WTC11 (cell line): ENCODE measurements at regions not wholly inside any gene's neighbourhood (a gene's known extent, or its start where the extent isn't known, plus 50 kb on each side); places are given as distances from the start of the nearest gene placed in this dataset.

Experiments used
- ATAC-seq: fragments of 200-7000 bp; cut with Tn5 transposase; 2 replicates; pipeline ENCODE4 v1.10.0; 2021; ENCODE audit warnings: mild to moderate bottlenecking, moderate library complexity
- CTCF ChIA-PET: fragments of 300-600 bp; sonication (Branson Sonifier 250); formaldehyde crosslinking; loops from one replicate; lab custom pipeline; 2021; ENCODE audit warnings: antibody characterized with exemption; lab: Charles Lee
- POLR2A ChIA-PET: fragments of 350-600 bp; sonication (Branson Sonifier 250); formaldehyde crosslinking; loops from one replicate; lab custom pipeline; 2021; ENCODE audit warnings: antibody characterized with exemption; lab: Charles Lee
- DNase-seq: peaks from one replicate; pipeline ENCODE4 v3.0.0; 2021; ENCODE audit warnings: low spot score
- H3K27ac Mint-ChIP-seq: 2 replicates; pipeline ENCODE4 v1.8.0; 2021; ENCODE audit warnings: mixed read lengths
- H3K27me3 Mint-ChIP-seq: 2 replicates; pipeline ENCODE4 v1.8.0; 2021; ENCODE audit warnings: low read depth, mild to moderate bottlenecking, moderate library complexity, mixed read lengths
- H3K36me3 Mint-ChIP-seq: 2 replicates; pipeline ENCODE4 v1.8.0; 2021; ENCODE audit warnings: mixed read lengths
- H3K4me1 Mint-ChIP-seq: 2 replicates; pipeline ENCODE4 v1.8.0; 2022; ENCODE audit warnings: mixed read lengths
- H3K4me3 Mint-ChIP-seq: 2 replicates; pipeline ENCODE4 v1.8.0; 2021; ENCODE audit warnings: mild to moderate bottlenecking, moderate library complexity, mixed read lengths
- H3K9me3 Mint-ChIP-seq: 2 replicates; pipeline ENCODE4 v1.8.0; 2021; ENCODE audit warnings: mixed read lengths
- CBFB ChIP-seq: sonication (generic); formaldehyde crosslinking; IDR thresholded peaks from 2 replicates; pipeline ENCODE4 v1.8.1; 2022; ENCODE audit warnings: mild to moderate bottlenecking, low read depth, missing genetic modification reagents
- CREM ChIP-seq: sonication (generic); formaldehyde crosslinking; IDR thresholded peaks from 2 replicates; pipeline ENCODE4 v1.8.1; 2022; ENCODE audit warnings: mild to moderate bottlenecking, missing genetic modification reagents, moderate library complexity
- FOXJ3 ChIP-seq: sonication (generic); formaldehyde crosslinking; IDR thresholded peaks from 2 replicates; pipeline ENCODE4 v1.9.0; 2021; ENCODE audit warnings: missing genetic modification reagents, mild to moderate bottlenecking, borderline replicate concordance
- GRHL2 ChIP-seq: fragments of 250-450 bp; sonication (Bioruptor Pico); IDR thresholded peaks from 2 replicates; pipeline ENCODE4 v1.8.0; 2022; ENCODE audit warnings: mild to moderate bottlenecking, moderate library complexity; ENCODE audit not compliant: insufficient replicate concordance, severe bottlenecking
- TCF7 ChIP-seq: sonication (generic); formaldehyde crosslinking; IDR thresholded peaks from 2 replicates; pipeline ENCODE4 v1.8.0; 2022; ENCODE audit warnings: mild to moderate bottlenecking, low read depth, missing genetic modification reagents, moderate library complexity
- TEAD4 ChIP-seq: sonication (generic); formaldehyde crosslinking; IDR thresholded peaks from 2 replicates; pipeline ENCODE4 v1.8.0; 2022; ENCODE audit warnings: mild to moderate bottlenecking, missing genetic modification reagents
- TP53 ChIP-seq: sonication (generic); formaldehyde crosslinking; IDR thresholded peaks from 2 replicates; pipeline ENCODE4 v1.8.1; 2023; ENCODE audit warnings: mild to moderate bottlenecking, missing genetic modification reagents
- ZNF396 ChIP-seq: fragments of 250-450 bp; sonication (Bioruptor Pico); IDR thresholded peaks from 2 replicates; pipeline ENCODE4 v1.8.0; 2021; ENCODE audit warnings: mild to moderate bottlenecking, moderate library complexity, borderline replicate concordance
- TF ChIP-seq, protein P1 (sequence below): sonication (generic); formaldehyde crosslinking; IDR thresholded peaks from 2 replicates; pipeline ENCODE4 v1.8.1; 2023; ENCODE audit warnings: mild to moderate bottlenecking, moderate library complexity, missing genetic modification reagents
- TF ChIP-seq, protein P2 (sequence below): sonication (generic); formaldehyde crosslinking; IDR thresholded peaks from 2 replicates; pipeline ENCODE4 v1.8.0; 2022; ENCODE audit warnings: mild to moderate bottlenecking, missing genetic modification reagents
- TF ChIP-seq, protein P3 (sequence below): sonication (generic); formaldehyde crosslinking; IDR thresholded peaks from 2 replicates; pipeline ENCODE4 v1.8.0; 2023; ENCODE audit warnings: mild to moderate bottlenecking, missing genetic modification reagents
- TF ChIP-seq, protein P4 (sequence below): sonication (generic); formaldehyde crosslinking; IDR thresholded peaks from 2 replicates; pipeline ENCODE4 v1.8.1; 2022; ENCODE audit warnings: low read depth, mild to moderate bottlenecking, moderate library complexity, missing genetic modification reagents, borderline replicate concordance
- TF ChIP-seq, protein P5 (sequence below): sonication (generic); formaldehyde crosslinking; IDR thresholded peaks from 2 replicates; pipeline ENCODE4 v1.8.0; 2023; ENCODE audit warnings: missing genetic modification reagents, mild to moderate bottlenecking, borderline replicate concordance
- TF ChIP-seq, protein P6 (sequence below): fragments of 200-600 bp; IDR thresholded peaks from 2 replicates; pipeline ENCODE4 v1.8.0; 2022; ENCODE audit warnings: antibody characterized with exemption
- TF ChIP-seq, protein P7 (sequence below): fragments of 250-450 bp; sonication (Bioruptor Pico); IDR thresholded peaks from 2 replicates; pipeline ENCODE4 v1.9.0; 2021; ENCODE audit warnings: mild to moderate bottlenecking

DNA sequence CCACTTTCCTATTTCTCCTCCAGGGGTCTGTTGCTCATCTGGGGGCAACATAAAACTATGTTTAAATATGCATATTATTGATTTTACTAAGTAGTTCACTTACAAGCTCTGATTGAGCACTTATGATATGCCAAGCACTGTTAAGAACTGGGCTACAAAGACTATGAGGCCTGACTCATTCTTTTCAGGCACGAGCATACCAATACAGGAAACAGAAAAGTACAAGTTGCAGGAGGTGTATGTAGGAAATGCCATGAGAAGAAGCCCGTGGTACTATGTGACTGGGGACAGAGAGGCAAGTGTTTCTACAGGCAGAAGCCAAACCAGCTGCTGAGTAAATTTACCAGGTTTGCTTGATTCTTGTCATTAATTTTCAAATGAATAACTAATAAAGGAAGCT, 120.4 kb upstream of the PTGFR start:
- Mint-ChIP-seq H3K36me3 (no peaks in the 10 kb centered on the region), H3K27me3 (peaks cover 3% of the 10 kb centered on the region), H3K4me3 (no peak overlapping the region), H3K4me1 (no peaks in the 10 kb centered on the region), H3K9me3 (no peaks in the 10 kb centered on the region), H3K27ac (no peak overlapping the region)
- TF ChIP-seq, protein P1, sequence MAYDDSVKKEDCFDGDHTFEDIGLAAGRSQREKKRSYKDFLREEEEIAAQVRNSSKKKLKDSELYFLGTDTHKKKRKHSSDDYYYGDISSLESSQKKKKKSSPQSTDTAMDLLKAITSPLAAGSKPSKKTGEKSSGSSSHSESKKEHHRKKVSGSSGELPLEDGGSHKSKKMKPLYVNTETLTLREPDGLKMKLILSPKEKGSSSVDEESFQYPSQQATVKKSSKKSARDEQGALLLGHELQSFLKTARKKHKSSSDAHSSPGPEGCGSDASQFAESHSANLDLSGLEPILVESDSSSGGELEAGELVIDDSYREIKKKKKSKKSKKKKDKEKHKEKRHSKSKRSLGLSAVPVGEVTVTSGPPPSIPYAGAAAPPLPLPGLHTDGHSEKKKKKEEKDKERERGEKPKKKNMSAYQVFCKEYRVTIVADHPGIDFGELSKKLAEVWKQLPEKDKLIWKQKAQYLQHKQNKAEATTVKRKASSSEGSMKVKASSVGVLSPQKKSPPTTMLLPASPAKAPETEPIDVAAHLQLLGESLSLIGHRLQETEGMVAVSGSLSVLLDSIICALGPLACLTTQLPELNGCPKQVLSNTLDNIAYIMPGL (CRISPR knock-in tag), result no peak
- TF ChIP-seq CBFB (CRISPR knock-in tag) (no peak), CREM (CRISPR knock-in tag) (no peak), TP53 (CRISPR knock-in tag) (no peak), GRHL2 (no peak)
- TF ChIP-seq, protein P2, sequence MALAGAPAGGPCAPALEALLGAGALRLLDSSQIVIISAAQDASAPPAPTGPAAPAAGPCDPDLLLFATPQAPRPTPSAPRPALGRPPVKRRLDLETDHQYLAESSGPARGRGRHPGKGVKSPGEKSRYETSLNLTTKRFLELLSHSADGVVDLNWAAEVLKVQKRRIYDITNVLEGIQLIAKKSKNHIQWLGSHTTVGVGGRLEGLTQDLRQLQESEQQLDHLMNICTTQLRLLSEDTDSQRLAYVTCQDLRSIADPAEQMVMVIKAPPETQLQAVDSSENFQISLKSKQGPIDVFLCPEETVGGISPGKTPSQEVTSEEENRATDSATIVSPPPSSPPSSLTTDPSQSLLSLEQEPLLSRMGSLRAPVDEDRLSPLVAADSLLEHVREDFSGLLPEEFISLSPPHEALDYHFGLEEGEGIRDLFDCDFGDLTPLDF (CRISPR knock-in tag), result no peak
- TF ChIP-seq, protein P3, sequence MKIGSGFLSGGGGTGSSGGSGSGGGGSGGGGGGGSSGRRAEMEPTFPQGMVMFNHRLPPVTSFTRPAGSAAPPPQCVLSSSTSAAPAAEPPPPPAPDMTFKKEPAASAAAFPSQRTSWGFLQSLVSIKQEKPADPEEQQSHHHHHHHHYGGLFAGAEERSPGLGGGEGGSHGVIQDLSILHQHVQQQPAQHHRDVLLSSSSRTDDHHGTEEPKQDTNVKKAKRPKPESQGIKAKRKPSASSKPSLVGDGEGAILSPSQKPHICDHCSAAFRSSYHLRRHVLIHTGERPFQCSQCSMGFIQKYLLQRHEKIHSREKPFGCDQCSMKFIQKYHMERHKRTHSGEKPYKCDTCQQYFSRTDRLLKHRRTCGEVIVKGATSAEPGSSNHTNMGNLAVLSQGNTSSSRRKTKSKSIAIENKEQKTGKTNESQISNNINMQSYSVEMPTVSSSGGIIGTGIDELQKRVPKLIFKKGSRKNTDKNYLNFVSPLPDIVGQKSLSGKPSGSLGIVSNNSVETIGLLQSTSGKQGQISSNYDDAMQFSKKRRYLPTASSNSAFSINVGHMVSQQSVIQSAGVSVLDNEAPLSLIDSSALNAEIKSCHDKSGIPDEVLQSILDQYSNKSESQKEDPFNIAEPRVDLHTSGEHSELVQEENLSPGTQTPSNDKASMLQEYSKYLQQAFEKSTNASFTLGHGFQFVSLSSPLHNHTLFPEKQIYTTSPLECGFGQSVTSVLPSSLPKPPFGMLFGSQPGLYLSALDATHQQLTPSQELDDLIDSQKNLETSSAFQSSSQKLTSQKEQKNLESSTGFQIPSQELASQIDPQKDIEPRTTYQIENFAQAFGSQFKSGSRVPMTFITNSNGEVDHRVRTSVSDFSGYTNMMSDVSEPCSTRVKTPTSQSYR, result no peak
- TF ChIP-seq, protein P4, sequence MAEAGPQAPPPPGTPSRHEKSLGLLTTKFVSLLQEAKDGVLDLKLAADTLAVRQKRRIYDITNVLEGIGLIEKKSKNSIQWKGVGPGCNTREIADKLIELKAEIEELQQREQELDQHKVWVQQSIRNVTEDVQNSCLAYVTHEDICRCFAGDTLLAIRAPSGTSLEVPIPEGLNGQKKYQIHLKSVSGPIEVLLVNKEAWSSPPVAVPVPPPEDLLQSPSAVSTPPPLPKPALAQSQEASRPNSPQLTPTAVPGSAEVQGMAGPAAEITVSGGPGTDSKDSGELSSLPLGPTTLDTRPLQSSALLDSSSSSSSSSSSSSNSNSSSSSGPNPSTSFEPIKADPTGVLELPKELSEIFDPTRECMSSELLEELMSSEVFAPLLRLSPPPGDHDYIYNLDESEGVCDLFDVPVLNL, result no peak
- DNase-seq, result no peak
- POLR2A ChIA-PET, result no interaction called here
- no peak for ATAC-seq
- CTCF ChIA-PET, result no interaction called here

DNA sequence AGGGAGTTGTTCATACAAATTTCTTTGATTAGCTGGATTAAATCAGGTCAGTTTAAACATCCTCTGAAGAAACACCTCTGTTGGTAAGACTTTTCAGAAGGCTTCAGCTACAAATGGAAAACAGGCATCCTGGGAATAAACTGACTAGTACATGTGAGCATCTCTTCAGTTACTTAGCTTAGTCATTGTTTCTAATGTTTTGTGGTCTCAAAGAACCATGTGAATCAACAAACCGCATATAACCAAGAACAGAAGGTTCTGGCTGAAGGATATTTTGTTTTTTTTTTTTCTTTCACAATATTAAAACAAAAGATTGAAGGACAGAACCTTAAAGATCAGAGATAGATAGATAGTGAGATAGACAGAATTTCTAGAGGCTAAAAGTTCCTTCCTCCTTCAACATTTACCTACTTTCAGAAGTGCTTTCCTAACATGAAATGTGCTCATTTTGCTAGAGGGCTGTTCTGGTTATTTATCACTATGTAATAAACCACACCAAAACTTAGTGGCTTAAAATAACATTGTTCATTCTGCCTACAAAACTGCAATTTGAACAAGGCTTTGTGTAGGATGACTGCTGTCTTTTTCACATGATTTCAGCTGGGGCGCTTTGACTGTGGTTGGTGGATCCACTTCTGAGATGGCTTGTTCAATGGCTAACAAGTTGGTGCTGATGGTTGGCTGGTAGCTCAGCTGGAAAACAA, 119.8 kb upstream of the PTGFR start:
- POLR2A ChIA-PET, result no interaction called here
- Mint-ChIP-seq H3K36me3 (no peaks in the 10 kb centered on the region), H3K9me3 (no peaks in the 10 kb centered on the region), H3K27ac (no peak overlapping the region), H3K27me3 (peaks cover 3% of the 10 kb centered on the region), H3K4me3 (no peak overlapping the region), H3K4me1 (no peaks in the 10 kb centered on the region)
- TF ChIP-seq TEAD4 (CRISPR knock-in tag) (no peak), FOXJ3 (CRISPR knock-in tag) (no peak), TCF7 (CRISPR knock-in tag) (no peak), ZNF396 (CRISPR knock-in tag) (no peak)
- TF ChIP-seq, protein P5, sequence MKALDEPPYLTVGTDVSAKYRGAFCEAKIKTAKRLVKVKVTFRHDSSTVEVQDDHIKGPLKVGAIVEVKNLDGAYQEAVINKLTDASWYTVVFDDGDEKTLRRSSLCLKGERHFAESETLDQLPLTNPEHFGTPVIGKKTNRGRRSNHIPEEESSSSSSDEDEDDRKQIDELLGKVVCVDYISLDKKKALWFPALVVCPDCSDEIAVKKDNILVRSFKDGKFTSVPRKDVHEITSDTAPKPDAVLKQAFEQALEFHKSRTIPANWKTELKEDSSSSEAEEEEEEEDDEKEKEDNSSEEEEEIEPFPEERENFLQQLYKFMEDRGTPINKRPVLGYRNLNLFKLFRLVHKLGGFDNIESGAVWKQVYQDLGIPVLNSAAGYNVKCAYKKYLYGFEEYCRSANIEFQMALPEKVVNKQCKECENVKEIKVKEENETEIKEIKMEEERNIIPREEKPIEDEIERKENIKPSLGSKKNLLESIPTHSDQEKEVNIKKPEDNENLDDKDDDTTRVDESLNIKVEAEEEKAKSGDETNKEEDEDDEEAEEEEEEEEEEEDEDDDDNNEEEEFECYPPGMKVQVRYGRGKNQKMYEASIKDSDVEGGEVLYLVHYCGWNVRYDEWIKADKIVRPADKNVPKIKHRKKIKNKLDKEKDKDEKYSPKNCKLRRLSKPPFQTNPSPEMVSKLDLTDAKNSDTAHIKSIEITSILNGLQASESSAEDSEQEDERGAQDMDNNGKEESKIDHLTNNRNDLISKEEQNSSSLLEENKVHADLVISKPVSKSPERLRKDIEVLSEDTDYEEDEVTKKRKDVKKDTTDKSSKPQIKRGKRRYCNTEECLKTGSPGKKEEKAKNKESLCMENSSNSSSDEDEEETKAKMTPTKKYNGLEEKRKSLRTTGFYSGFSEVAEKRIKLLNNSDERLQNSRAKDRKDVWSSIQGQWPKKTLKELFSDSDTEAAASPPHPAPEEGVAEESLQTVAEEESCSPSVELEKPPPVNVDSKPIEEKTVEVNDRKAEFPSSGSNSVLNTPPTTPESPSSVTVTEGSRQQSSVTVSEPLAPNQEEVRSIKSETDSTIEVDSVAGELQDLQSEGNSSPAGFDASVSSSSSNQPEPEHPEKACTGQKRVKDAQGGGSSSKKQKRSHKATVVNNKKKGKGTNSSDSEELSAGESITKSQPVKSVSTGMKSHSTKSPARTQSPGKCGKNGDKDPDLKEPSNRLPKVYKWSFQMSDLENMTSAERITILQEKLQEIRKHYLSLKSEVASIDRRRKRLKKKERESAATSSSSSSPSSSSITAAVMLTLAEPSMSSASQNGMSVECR (CRISPR knock-in tag), result no peak
- TF ChIP-seq, protein P6, sequence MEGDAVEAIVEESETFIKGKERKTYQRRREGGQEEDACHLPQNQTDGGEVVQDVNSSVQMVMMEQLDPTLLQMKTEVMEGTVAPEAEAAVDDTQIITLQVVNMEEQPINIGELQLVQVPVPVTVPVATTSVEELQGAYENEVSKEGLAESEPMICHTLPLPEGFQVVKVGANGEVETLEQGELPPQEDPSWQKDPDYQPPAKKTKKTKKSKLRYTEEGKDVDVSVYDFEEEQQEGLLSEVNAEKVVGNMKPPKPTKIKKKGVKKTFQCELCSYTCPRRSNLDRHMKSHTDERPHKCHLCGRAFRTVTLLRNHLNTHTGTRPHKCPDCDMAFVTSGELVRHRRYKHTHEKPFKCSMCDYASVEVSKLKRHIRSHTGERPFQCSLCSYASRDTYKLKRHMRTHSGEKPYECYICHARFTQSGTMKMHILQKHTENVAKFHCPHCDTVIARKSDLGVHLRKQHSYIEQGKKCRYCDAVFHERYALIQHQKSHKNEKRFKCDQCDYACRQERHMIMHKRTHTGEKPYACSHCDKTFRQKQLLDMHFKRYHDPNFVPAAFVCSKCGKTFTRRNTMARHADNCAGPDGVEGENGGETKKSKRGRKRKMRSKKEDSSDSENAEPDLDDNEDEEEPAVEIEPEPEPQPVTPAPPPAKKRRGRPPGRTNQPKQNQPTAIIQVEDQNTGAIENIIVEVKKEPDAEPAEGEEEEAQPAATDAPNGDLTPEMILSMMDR, result no peak
- TF ChIP-seq, protein P7, sequence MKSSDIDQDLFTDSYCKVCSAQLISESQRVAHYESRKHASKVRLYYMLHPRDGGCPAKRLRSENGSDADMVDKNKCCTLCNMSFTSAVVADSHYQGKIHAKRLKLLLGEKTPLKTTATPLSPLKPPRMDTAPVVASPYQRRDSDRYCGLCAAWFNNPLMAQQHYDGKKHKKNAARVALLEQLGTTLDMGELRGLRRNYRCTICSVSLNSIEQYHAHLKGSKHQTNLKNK, result no peak
- DNase-seq (no peak), ATAC-seq (no peak)
- CTCF ChIA-PET, result no interaction called here
